ENCODE measurements at regions not wholly inside any gene's neighbourhood (a gene's known extent, or its start where the extent isn't known, plus 50 kb on each side); places are given as distances from the start of the nearest gene placed in this dataset.

DNA sequence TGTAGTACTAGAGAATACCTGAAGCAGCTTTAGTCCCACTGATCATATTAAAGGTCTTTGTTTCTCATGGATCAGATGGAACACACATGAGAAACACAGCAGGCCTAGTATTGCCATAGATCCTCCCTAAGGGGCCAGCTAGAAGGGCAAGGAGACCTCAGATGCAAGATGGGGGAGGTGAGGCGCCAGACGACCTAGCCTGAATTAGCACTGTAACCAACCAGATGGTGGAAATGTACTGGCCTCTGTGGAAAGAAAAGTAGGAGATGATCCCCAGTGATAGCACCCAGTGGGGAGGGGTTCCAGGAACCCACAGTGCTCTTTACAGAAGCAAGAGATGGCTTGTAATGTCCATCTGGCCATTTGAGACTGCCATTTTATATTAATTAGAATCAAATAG is 138.2 kb upstream of the ZNF385D start:
- WGBS (ENCODE audit: insufficient coverage, low coverage, missing lambda C conversion rate), result 0% methylated on average over 2 of the region's 2 CpGs
- no peaks in the 10 kb centered on the region for H3K79me2 ChIP-seq (ENCODE audit: control insufficient read depth, insufficient read depth, low read length)
- FAIRE-seq (no peak), ATAC-seq (no peak), DNase-seq (ENCODE audit: extremely low read depth in 1 of 4, low spot score in 3 of 4) (no peak)
- H3K9ac ChIP-seq (ENCODE audit: insufficient read depth in 1 of 2, low read depth in 2 of 2, low read length in 2 of 2), result no peak overlapping the region
- in situ Hi-C loops (cut with MboI) (no loop called here), intact Hi-C loops (cut with micrococcal nuclease) (no loop called here)
- no peaks in the 10 kb centered on the region for H3K27me3 ChIP-seq (ENCODE audit: control insufficient read depth in 2 of 2, insufficient read depth in 2 of 2, low read length in 2 of 2)
- H3K4me1 ChIP-seq (replicated peaks in 1 of 2; ENCODE audit: control insufficient read depth in 2 of 2, insufficient read depth in 2 of 2, low read length in 2 of 2), result no peaks in the 10 kb centered on the region
- no peaks in the 10 kb centered on the region for H3K9me1 ChIP-seq (ENCODE audit: control insufficient read depth, insufficient read depth, low read length)
- H3K4me3 ChIP-seq, result no peak overlapping the region
- no peak overlapping the region for H2AFZ ChIP-seq (ENCODE audit: low read depth, low read length)
- H3K27ac ChIP-seq (ENCODE audit: extremely low read depth, low read depth, low read length), result no peak overlapping the region
- H3K9me3 ChIP-seq (replicated peaks; ENCODE audit: control insufficient read depth, insufficient read depth, low read depth, low read length), result no peaks in the 10 kb centered on the region
- no TSS peak for BruUV-seq (replicated peaks)
- no peak overlapping the region for H3K4me2 ChIP-seq (ENCODE audit: insufficient read depth, low read length)
- no peak for TF ChIP-seq TEAD2 (tag; IDR thresholded peaks at IDR 0.05)
- no peak for TF ChIP-seq PHF8 (IDR thresholded peaks at IDR 0.05; ENCODE audit: borderline replicate concordance, low read length)
- TF ChIP-seq, protein P1, sequence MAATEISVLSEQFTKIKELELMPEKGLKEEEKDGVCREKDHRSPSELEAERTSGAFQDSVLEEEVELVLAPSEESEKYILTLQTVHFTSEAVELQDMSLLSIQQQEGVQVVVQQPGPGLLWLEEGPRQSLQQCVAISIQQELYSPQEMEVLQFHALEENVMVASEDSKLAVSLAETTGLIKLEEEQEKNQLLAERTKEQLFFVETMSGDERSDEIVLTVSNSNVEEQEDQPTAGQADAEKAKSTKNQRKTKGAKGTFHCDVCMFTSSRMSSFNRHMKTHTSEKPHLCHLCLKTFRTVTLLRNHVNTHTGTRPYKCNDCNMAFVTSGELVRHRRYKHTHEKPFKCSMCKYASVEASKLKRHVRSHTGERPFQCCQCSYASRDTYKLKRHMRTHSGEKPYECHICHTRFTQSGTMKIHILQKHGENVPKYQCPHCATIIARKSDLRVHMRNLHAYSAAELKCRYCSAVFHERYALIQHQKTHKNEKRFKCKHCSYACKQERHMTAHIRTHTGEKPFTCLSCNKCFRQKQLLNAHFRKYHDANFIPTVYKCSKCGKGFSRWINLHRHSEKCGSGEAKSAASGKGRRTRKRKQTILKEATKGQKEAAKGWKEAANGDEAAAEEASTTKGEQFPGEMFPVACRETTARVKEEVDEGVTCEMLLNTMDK (IDR thresholded peaks at IDR 0.05; ENCODE audit: borderline replicate concordance, insufficient read depth, low read depth, low read length, poor library complexity, severe bottlenecking), result no peak
- TF ChIP-seq, protein P2, sequence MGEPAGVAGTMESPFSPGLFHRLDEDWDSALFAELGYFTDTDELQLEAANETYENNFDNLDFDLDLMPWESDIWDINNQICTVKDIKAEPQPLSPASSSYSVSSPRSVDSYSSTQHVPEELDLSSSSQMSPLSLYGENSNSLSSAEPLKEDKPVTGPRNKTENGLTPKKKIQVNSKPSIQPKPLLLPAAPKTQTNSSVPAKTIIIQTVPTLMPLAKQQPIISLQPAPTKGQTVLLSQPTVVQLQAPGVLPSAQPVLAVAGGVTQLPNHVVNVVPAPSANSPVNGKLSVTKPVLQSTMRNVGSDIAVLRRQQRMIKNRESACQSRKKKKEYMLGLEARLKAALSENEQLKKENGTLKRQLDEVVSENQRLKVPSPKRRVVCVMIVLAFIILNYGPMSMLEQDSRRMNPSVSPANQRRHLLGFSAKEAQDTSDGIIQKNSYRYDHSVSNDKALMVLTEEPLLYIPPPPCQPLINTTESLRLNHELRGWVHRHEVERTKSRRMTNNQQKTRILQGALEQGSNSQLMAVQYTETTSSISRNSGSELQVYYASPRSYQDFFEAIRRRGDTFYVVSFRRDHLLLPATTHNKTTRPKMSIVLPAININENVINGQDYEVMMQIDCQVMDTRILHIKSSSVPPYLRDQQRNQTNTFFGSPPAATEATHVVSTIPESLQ (CRISPR knock-in tag; IDR thresholded peaks at IDR 0.05), result no peak
- no peak for TF ChIP-seq FOXO4 (CRISPR knock-in tag; IDR thresholded peaks at IDR 0.05)
- TF ChIP-seq, protein P3, sequence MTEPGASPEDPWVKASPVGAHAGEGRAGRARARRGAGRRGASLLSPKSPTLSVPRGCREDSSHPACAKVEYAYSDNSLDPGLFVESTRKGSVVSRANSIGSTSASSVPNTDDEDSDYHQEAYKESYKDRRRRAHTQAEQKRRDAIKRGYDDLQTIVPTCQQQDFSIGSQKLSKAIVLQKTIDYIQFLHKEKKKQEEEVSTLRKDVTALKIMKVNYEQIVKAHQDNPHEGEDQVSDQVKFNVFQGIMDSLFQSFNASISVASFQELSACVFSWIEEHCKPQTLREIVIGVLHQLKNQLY (CRISPR knock-in tag; conservative IDR thresholded peaks at IDR 0.05), result no peak
- TF ChIP-seq ZNF239 (CRISPR knock-in tag; IDR thresholded peaks at IDR 0.05), result no peak
- TF ChIP-seq, protein P4, sequence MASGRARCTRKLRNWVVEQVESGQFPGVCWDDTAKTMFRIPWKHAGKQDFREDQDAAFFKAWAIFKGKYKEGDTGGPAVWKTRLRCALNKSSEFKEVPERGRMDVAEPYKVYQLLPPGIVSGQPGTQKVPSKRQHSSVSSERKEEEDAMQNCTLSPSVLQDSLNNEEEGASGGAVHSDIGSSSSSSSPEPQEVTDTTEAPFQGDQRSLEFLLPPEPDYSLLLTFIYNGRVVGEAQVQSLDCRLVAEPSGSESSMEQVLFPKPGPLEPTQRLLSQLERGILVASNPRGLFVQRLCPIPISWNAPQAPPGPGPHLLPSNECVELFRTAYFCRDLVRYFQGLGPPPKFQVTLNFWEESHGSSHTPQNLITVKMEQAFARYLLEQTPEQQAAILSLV (tag; IDR thresholded peaks at IDR 0.05), result no peak
- CTCF ChIA-PET (ENCODE audit: low intra/inter-chr PET ratio), result no interaction called here
- no peaks in the 10 kb centered on the region for H4K20me1 ChIP-seq (replicated peaks; ENCODE audit: control insufficient read depth, insufficient read depth, low read length)
- no peaks in the 10 kb centered on the region for H3K36me3 ChIP-seq (ENCODE audit: control insufficient read depth, insufficient read depth, low read length)
- POLR2A ChIA-PET, result no interaction called here
